NCI-H2029 treated with DMSO at 0.1 percent for 48 hours (cell line): ENCODE measurements at regions not wholly inside any gene's neighbourhood (a gene's known extent, or its start where the extent isn't known, plus 50 kb on each side); places are given as distances from the start of the nearest gene placed in this dataset.
"Not testable (repeated sequence)": the region's sequence is repeated elsewhere in the genome, so short reads cannot be mapped to it uniquely, and the experiment has no call there.

Experiments
- DNase-seq: peaks from one replicate; lab custom pipeline; 2025; lab: John Stamatoyannopoulos, UW

DNA sequence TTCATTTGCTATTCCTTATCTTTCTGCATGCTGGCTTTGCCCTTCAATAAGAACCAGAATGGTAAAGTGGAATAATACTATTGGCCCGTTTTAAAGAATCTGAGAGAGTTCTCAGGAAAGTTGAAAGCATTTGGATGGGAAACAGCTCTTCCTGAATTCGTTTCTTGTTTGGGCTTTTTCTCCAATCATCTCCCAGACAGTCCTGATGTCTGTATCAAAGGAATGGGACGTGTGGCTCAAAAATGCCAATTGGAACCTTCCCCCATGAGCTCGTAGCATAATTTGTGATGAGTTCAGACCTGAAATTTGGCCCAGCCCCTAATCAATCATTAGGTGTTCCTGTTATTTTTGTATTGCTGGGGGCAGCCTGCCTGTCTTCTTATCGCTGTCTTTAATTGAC is 75.8 kb upstream of the BACH2 start:
- DNase-seq = no peak

GRCh38 chr6:90370493-90370959 is 73.9 kb upstream of the BACH2 start:
- DNase-seq = no peak

GRCh38 chr6:90369651-90370050 is 73.0 kb upstream of the BACH2 start:
- no peak for DNase-seq

GRCh38 chr6:90369024-90369519 is 72.4 kb upstream of the BACH2 start:
- DNase-seq = no peak

GRCh38 chr6:90368601-90369000 is 72.0 kb upstream of the BACH2 start:
- DNase-seq = no peak

DNA sequence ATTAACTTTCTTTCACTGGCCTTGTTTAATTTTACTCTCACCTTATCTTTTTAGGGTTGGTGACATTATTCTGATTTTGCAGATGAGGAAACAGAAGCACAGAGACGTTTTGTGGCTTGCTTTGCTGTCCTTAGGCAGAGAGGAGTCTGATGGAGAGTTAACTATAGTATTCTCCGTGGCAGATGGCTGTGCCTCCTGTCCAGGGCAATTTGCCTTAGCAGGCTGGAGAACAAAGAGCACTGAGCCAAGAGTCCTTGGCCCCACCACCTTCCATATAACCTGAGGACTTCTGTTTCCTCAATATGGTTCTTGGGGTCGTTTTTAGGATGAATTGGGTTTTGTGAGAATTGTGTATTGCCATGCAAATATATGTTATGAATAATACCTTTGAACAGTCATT is 71.4 kb upstream of the BACH2 start:
- no peak for DNase-seq

GRCh38 chr6:90365565-90366219 is 69.0 kb upstream of the BACH2 start:
- DNase-seq = no peak

DNA sequence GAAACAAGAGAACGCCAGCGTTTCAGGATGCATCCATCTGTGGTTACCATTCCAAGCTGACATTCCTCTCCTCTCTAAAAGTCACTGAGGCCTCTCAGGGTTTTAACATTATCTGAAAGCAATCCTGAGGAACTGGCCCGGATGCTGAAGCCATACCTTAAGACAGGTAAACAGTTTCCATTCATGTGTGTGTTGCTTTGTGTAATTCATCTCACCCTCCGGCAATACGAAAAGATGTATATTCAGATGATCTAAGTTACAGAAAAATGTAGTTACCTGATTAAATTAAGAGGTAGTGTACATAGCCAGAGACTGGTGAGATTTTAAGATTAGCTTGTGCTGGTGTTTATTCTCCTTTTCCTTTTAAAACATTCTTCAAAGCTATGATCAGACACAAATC is 68.4 kb upstream of the BACH2 start:
- no peak for DNase-seq

DNA sequence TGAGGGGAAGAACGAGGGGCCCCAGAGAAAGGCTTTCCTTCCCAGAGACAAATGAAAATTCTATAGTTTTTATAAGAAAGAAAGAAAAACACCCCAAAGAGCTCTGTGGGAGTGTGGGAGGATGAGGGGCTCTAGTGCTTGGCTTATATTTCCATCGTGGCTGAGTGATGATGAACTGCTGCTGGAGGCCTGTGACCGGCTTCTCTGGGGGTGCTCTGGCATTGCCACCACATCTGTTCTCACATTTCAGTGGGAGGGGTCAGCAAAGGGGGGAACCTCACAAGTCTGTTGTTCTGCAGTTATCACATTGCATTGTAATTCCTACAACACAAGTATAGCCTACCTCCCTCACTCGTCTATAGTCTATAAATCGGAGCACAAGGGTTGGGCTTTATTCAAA is 67.6 kb upstream of the BACH2 start:
- DNase-seq = no peak

DNA sequence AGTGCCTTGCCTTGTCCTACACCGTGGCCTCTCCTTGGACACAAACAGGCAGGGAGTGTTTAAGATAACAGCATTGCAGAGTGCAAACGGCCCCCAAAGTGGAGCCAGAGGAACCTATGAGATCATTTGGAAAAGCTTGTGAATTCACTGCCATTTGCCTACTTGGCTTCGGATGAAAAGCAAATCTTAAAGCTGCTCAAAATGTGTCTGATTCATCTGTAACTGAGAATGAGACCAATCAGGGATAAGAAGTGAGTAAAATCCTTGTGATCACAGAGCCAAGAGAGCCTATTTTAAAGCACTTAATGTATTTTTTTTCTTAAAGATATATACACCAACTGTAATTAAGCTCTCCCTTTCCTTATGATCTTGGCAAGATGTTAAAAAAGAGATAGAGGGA is 65.7 kb upstream of the BACH2 start:
- DNase-seq = no peak

DNA sequence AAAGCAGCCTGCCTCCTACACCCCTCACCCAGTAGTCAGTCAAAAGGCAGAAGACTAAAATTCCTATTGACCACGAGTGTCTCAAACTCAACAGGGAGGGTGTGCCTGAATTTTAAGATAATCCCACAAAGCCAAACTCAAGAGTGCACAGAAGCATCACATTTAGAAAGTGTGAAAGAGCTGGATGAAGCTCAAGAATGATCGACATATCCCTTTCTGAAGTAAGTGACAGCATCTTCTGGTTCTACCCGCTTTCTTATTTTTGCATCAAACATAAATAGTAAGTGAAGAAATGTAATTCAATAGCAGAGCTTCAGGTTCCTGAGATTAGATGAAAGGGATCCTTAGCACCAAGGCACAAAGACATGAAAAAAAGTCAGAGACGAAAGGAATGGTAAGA is 64.5 kb upstream of the BACH2 start:
- no peak for DNase-seq

GRCh38 chr6:90358036-90358770 is 61.6 kb upstream of the BACH2 start:
- not testable (repeated sequence) for DNase-seq

- no peak for DNase-seq
Measured at GRCh38 chr6:90356012-90356421, 59.4 kb upstream of the BACH2 start.

DNA sequence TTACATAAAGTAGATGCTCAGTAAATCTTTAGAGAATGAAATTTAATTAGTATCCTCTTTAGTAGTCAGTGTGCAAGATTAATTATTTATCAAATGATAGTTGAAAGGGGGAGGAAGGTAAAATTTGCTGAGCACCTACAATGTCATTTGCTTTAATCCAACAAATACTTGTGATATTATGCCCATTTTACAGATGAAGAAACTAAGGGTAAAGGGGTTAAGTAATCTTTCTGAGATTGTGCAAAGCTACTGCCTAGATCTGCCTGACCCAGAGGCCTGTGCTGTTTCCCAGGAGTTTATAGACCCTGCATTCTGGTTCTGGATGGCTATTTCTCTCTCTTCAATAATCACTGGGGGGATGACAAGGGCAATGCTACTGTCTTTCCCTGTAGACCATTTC is 58.3 kb upstream of the BACH2 start:
- DNase-seq = no peak

GRCh38 chr6:90351696-90352095 is 55.1 kb upstream of the BACH2 start:
- no peak for DNase-seq

GRCh38 chr6:90350689-90351554 is 54.3 kb upstream of the BACH2 start:
- DNase-seq = no peak

DNA sequence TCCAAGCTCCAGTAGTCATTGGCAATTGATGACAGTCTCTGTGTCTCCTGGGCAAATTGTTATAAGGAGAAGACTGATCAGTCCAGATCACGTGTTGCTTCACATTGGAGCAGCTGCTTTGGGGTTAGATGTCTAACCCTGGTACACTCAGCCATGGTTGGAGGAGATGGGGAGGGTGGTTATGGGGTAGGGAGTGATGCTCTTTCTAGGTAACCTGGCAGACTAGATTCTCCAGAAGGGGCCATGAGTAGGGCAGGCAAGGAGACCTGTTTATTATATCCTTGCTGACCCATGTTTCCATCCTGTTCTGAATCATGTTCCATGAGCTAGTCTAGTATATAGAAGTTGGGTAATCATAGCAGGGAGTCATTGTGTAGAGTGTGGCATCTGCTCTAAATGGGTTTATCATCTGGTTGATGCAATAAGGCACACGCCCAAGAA is 50.8 kb upstream of the BACH2 start:
- DNase-seq = no peak

DNA sequence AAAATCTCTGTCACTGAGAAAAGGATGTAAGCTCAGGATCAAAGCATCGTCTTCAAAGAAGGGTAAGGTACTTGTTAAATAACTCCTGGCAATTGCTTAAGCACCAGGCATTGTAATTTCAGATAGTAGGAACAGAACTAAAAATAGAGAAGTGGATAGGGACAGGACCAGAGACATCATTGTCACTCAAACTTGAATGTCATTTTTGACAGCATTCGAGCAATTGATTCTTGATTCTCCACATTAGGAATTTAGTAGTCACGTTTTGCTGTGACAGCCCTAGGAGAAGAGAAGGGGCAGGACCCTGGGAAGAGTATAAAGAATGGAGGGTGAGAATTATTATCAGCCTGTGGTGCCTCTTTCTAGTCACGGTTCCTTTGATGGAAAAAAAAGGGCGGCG is 50.1 kb upstream of the BACH2 start:
- DNase-seq = no peak
